Fibroblast of lung (primary cell): ENCODE measurements at regions not wholly inside any gene's neighbourhood (a gene's known extent, or its start where the extent isn't known, plus 50 kb on each side); places are given as distances from the start of the nearest gene placed in this dataset.

Source experiments
- EZH2 ChIP-seq: IDR thresholded peaks from 2 replicates; pipeline ENCODE4 v1.5.1; 2012; ENCODE audit warnings: low read length, control low read depth, mild to moderate bottlenecking; ENCODE audit errors: missing control alignments
- TF ChIP-seq, protein P1 (sequence below), 2 donors: IDR thresholded peaks in 1 of 2; conservative IDR thresholded peaks in 1 of 2; 1 replicate in 1 of 2; 2 replicates in 1 of 2; pipeline ENCODE4 v1.5.1; 2011 to 2012; ENCODE audit warnings: low read length in 2 of 2, control low read depth in 1 of 2, inconsistent platforms in 1 of 2, low read depth in 1 of 2, mild to moderate bottlenecking in 1 of 2

DNA sequence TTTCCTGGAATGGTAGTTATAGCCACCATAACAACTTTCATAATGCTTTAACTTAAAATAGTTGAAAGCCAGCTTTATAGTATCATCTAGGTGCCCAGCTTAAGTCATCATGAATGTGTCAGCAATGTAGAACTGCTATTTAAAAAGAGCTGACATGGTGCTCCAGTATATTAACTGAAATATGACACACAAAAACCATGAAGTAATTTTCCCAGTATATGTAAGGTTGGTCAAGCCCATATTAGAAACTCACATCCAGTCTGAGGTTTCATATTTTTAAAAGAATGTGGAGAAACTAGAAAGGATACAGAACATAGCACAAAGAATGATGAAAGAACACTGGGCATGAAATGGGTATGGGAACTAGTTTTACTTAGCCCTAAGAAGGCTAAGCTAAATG is 121.3 kb upstream of the KRAS start:
- TF ChIP-seq, protein P1, sequence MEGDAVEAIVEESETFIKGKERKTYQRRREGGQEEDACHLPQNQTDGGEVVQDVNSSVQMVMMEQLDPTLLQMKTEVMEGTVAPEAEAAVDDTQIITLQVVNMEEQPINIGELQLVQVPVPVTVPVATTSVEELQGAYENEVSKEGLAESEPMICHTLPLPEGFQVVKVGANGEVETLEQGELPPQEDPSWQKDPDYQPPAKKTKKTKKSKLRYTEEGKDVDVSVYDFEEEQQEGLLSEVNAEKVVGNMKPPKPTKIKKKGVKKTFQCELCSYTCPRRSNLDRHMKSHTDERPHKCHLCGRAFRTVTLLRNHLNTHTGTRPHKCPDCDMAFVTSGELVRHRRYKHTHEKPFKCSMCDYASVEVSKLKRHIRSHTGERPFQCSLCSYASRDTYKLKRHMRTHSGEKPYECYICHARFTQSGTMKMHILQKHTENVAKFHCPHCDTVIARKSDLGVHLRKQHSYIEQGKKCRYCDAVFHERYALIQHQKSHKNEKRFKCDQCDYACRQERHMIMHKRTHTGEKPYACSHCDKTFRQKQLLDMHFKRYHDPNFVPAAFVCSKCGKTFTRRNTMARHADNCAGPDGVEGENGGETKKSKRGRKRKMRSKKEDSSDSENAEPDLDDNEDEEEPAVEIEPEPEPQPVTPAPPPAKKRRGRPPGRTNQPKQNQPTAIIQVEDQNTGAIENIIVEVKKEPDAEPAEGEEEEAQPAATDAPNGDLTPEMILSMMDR (conservative IDR thresholded peaks at IDR 0.05 in 1 of 2, IDR thresholded peaks at IDR 0.05 in 1 of 2; ENCODE audit: low read depth in 1 of 2, low read length in 2 of 2), result no peak
- TF ChIP-seq EZH2, result no peak
